GM10266 (cell line): ENCODE measurements at regions not wholly inside any gene's neighbourhood (a gene's known extent, or its start where the extent isn't known, plus 50 kb on each side); places are given as distances from the start of the nearest gene placed in this dataset.
A peak's percentile ranks its signal among the peaks of the same experiment; 100 is the strongest.

Experiments
- DNase-seq: peaks from one replicate; pipeline ENCODE4 v3.0.0; 2012; ENCODE audit errors: extremely low spot score
- CTCF ChIP-seq: IDR thresholded peaks from 2 replicates; pipeline ENCODE4 v1.5.1; 2012; ENCODE audit warnings: mild to moderate bottlenecking, low read depth; ENCODE audit not compliant: control insufficient read depth, insufficient read depth; ENCODE audit errors: missing control alignments

GRCh38 chr7:67470256-67470751 lies 473.7 kb downstream of the TYW1 start:
- no peak for TF ChIP-seq CTCF
- no peak for DNase-seq

- DNase-seq = no peak
- TF ChIP-seq CTCF = no peak
Observed at GRCh38 chr7:67475293-67475692, 478.7 kb downstream of the TYW1 start.

- TF ChIP-seq CTCF = no peak
- DNase-seq = no peak
Observed at GRCh38 chr7:67478066-67478465, 481.4 kb downstream of the TYW1 start.

- peak; percentile 38 for DNase-seq
- TF ChIP-seq CTCF = peak; percentile 46
Observed at GRCh38 chr7:67484244-67484751, 487.7 kb downstream of the TYW1 start.

GRCh38 chr7:67486401-67486800 lies 489.8 kb downstream of the TYW1 start:
- TF ChIP-seq CTCF = no peak

GRCh38 chr7:67487316-67487715 lies 490.7 kb downstream of the TYW1 start:
- no peak for DNase-seq
- TF ChIP-seq CTCF = no peak

More at GRCh38 chr7:67486401-67486800, 489.8 kb downstream of the TYW1 start:
- DNase-seq = no peak

GRCh38 chr7:67489881-67490280 lies 493.2 kb downstream of the TYW1 start:
- TF ChIP-seq CTCF = no peak
- no peak for DNase-seq
